Dedifferentiated amniotic fluid mesenchymal stem cell (primary cell): ENCODE measurements at regions not wholly inside any gene's neighbourhood (a gene's known extent, or its start where the extent isn't known, plus 50 kb on each side); places are given as distances from the start of the nearest gene placed in this dataset.
"Not testable (repeated sequence)": the region's sequence is repeated elsewhere in the genome, so short reads cannot be mapped to it uniquely, and the experiment has no call there.

Experiments used
- DNase-seq: peaks from one replicate; pipeline ENCODE4 v3.0.0-alpha.2; 2016; ENCODE audit errors: extremely low spot score

DNA sequence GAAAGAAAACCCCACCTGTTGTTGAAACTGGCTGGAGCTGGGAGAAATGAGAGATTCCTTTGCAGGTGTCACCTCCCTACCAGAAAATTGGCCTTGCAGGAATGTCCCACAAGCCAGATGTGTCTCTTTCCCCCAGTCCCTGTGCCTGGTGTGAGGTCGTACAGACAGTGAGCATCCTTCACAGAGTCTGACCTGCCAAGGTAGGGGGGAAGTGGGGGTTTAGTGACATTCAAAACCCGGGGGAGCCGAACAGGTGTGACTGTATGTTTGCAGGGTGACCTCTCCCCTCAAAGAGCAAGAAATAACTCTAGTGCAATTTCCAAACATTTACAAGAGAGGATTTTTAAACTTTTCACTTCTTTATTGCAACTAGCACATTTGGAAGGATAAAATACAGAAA lies 117.7 kb upstream of the SULF2 start:
- DNase-seq = not testable (repeated sequence)

DNA sequence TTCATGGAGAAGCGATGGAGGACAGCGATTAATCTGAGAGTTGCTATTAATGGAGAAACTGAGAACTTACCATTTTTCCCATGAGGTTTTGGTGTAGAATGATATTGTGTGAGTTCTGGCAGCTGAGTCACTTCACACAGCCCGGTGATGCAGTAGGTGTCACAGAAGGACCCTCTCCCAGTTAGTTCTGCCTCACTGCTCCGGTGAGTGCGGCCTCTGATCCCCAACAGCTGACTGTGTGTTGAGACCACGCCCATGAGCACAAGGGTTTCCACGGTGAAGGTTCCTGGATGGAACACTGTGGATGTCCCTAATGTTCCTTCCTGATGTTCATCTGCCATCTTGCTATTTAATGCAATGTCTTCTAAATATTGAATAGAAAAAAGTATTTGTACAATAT lies 114.0 kb upstream of the SULF2 start:
- DNase-seq = not testable (repeated sequence)

DNA sequence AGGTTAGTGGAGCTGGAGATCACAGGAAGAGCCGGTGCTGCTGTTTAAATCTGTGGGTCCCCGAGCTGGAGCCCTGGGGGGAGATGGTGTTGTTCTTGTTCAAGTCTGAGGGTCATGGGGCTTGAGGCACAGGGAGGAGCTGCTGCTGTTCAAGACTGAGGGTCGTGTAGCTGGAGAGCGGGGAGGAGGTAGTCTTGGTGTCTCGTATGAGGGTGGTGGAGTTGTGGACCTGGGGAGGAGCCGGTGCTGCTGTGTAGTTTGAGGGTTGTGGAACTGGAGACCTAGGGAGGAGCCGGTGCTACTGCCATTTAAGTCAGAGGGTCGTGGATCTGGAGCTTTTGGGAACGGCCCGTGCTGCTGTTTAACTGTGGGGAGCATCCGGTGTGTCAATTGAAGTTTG lies 112.2 kb upstream of the SULF2 start:
- no peak for DNase-seq

DNA sequence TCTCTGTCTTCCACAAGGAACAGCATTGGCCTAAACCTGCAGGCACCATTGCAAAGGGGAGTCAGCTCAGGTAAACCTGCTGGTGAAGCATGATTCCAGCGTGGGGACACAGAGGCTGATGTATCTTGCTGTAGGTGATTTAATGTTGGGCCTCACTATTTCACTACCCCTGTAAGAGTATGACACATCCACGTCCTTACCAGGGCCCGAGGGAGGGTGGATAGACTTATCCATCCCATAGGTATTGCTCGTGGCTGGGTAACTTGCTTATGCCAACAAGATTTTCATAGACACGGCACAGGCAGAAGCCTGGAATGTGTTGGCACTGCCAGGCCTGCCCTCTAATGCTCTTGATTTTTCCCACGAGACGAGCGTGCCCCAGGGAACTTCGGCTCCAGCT lies 107.4 kb upstream of the SULF2 start:
- DNase-seq = not testable (repeated sequence)

DNA sequence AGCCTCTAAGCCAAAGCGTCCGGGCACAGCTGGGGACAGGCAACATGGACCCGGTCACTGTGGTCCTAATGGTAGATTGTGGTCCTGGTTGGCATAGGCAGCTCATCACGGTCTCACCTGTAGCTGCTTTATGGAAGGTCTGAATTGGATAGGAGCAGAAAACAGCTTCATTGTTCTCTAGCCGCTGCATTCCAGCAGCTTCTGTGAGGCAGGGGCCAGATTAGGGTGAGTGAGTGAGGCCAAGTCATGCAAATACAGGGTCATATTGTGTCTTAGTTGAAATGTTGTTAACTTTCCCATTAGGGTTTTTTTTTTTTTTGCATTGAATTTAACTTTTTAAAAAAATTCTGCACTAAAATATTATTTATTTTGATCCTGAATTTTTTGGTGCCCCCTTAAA lies 105.4 kb upstream of the SULF2 start:
- DNase-seq = not testable (repeated sequence)

DNA sequence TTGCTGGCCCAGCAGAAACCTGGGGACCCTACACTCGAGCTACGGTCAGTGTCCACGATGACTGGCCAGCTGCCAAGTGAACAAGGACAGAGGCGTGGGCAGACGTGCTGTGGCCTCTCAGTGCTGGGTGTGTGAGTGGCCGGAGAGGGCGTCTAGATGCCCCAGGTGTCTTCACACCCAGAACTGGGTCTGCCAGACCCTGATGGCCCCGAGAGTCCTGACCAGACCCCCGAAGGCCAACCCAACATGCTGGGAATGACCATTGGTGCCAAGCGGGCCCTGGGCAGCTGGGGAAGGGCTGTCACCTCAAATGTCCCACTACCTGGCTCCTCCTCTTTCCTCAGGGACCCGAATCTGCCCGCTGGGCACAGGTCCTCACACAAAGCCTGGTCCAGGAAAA lies 104.5 kb upstream of the SULF2 start:
- DNase-seq = not testable (repeated sequence)

DNA sequence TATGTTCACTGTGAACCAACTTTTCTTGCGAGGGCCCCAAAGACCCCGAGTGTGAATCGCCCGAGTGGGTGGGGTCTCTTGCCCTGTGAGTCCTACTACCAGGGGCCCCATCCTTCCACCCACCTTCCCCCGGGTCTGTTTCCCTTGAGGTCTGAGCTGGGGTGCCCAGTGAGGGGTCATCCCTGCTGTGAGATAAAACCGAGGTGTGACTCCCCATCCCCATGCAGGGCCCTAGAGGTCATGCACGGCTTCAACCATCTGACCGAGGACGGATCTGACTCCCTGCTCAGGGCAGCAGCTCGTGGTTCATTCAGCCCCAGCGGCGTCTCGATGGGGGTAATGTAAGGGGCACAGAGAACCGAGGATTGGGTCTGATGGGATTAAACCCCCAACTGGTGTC lies 103.1 kb upstream of the SULF2 start:
- DNase-seq = no peak

DNA sequence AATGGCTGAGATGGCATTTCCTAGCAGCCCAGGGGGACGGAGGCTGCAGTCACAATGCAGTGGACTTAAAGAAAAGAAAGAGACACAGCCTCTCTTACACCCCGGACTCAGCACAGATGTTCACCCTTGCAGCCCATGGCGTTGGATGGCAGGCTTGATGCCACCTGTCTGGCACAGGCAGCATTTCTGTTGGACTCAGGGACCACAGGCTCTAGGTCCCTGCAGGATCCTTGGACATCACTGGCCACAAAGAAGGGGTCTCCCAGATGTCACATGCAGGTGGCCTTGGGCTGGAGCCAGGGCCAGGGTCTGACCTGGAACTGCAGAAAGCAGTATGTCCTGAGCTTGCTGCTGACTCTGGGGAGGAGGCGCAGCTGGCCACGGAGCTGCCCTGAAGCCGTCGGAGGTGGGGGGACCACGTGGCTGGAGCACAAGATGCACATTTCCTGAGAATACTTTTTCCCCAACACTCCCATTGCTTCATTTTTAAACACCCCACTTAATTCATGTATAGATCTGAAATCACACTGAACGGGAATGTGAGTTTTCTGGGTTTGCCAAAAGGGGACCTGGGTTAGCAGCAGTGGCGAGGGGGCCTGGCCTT lies 102.3 kb upstream of the SULF2 start:
- no peak for DNase-seq

DNA sequence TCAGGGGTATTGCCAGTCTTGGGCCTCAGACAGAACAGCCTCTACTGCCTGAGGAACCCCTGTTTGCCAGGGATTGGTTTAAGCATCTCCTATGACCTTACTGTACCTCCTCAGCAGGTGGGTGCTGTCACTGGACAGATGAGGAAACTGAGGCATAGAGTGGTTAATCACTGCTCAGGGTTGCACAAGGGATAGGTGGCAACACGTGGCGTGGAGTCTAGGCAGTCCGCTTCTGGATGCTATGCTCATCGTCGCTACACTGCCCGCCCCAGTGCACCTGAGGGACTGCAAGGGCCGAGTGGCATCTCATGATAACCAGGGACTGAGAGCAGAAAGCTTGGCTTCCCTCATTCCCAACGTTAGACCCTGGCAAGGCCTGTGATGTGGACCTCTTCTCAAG lies 101.8 kb upstream of the SULF2 start:
- no peak for DNase-seq

DNA sequence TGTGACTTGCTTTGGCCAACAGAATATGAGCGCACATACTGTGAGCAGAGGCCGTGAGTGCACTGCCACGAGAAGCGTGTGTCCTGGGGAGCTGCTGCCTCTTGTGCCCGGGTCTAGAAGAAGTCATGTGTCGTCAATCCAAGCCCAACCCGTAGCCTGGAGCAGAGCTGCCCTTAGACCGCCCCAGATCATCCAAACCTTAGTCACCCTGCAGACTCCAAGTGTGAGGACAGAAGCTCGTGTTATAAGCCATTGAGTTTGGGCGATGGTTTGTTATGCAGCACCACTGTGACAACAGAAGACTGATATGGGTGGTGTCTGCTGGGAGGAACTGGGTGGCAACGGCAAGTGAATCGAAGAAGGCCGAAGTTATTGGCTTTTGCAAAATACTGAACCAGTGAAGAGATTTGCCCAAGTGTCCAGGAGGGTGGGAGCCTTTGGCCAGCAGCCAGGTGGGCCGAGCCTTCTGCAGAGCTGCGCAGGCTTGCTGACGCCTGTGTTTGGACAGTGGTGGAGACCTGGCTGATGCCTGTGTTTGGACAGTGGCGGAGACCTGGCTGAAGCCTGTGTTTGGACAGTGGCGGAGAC lies 101.3 kb upstream of the SULF2 start:
- DNase-seq = no peak

DNA sequence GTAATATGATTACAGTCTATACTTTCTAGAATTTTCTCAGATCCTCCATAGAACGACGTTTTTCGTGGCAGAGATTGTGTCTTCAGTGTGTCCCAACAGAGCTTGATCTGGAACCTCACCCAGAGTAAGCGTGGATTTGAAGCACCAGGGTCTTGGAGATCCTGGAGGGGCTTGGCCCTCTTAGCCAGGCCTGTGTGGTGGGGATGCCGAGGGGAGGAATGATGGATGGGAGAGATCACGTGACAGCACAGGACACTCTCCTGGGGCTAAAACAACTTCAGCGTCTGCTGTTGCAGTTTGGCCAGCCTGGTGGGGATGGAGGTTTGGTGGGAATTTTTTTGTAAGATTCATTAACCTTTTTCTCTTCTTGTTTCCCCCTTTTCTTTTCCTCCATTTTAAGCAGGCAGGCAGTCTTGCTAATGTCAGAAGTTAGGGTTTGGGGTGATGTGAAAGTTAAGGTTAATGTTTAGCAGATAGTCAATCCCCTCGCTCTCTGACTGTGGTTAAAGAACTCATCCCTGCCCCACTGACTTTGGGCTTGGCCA lies 100.7 kb upstream of the SULF2 start:
- DNase-seq = no peak

DNA sequence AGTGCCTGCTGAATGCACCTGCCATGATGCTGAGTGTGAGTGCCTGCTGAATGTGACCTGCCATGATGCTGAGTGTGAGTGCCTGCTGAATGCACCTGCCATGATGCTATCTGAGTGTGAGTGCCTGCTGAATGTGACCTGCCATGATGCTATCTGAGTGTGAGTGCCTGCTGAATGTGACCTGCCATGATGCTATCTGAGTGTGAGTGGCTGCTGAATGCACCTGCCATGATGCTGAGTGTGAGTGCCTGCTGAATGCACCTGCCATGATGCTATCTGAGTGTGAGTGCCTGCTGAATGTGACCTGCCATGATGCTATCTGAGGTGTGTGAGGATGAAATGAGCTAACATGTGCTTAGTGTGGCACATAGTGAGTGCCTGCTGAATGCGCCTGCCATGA lies 98.7 kb upstream of the SULF2 start:
- DNase-seq = not testable (repeated sequence)

DNA sequence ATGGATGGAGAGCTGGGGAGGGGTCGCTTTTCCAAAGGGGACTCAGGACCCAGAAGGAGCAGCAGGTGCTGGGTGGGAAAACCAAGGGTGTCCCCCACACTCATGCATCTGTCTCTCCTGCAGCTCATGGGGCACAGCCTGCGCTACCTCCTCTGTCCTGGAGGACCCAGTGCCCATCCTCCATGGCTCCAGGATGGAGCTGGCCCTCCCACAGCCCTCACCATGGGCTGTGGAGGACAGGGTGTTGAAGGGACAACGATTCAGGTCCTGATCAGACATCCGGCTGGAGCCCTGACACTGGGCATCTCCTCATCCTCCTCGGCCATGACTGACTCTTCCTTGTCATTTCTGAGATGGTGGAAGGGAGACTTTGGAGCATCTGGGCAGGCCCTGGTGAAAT lies 97.9 kb upstream of the SULF2 start:
- no peak for DNase-seq

DNA sequence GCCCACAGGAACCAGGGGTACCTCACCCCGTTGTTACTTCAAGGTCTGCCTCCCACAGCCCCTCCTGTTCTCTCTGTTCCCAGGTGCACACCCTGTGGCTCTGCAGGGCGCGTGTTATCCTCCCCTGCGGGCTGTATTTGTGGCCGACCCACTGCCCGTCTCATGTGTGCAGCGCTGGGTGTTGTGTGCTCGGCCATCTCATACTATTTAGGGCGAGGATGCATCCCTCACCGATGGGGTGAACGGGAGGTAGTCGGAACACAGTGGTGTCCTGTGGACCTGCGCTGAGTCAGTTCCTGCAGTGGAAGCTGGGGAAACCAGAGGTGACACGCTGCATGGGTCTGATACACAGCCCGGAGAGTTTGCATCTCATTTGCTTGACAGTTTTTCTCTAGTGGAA lies 94.5 kb upstream of the SULF2 start:
- DNase-seq = no peak

DNA sequence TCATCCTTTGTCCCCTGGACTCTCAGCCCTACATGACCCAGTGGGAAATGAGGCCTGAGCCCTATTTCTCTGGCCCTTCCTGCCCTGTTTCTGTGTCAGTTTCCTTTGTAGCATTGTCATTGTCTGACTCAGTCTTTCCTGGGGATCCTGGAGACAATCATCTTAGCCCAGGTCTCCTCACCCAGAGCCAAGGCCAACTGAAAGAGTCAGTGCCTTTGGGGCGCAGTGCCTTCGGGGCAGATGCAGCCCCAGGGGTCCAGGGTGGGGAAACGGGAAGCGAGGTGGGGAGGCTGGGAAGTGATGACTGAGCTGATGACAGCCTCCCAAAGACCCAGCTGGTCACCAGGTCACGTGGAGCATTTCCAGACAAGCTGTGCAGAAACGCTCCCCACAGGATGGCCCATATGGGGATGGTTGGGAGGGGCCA lies 93.3 kb upstream of the SULF2 start:
- DNase-seq = no peak

DNA sequence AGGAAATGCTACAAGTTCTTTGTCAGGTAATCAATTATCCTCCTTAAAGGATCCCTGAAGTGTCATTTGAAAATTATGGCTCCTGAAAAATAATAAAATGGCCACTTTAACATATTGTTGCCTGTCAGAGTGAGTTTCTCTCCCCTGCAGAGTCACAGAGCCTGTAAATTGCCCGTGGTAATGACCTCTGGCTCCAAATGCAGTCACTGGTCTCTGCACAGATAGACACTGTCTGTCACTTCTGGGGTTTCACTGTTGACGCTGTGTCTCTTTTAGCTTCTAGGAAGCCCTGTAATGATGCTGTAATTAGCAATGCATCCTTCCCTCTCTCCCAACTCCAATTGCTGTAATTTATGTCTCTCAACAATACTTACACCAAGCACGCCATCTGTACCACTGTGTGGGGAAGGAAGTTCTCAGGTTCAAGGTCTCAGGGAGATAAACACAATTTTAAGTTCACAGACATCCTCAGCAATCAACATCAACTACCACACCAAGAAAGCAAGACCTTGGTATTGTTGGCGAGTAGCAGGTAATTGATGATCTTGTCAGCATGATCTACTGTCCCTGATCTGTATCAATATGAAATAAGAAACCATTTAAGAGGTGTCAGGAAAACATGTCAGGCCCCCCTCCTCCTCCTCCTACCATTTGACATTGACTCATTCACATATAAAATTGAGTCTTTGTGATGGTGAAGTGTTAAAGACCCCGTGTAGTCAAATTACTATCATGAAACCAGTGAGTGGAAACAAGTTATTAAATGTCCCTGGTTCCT lies 91.2 kb upstream of the SULF2 start:
- no peak for DNase-seq

DNA sequence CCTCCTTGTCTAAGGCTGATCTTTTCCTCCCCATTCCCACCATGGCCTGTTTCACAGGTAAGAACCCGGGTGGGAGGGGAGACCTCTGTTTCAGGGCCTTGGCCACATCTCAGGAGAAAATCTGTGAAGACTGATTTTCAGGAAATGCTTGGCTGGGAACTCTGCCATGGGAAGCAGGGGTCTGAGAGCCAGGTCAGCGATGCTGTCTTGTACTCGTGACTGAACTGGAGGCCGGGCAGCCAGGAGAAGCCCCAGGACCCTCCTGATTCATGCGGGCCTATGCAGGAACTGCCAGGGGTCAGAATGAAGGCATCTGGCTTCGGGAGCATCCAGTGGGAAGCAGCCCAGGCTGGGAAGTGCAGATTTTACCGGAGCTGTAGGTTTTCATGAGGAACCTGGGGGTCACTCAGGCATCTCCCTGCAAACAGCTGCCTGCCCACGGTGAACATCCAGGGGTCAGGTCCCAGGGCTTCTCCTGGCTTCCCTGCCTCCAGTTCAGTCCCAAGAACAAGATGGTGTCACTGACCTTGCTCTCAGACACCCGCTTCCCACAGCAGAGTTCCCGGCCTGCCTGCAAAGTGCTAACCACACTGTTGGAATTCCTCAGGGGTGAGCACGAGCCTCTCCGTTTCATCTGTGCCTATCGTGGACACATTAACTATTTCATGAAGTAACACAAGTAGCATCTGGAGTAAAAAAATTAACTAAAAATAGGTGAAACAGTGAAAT lies 90.2 kb upstream of the SULF2 start:
- DNase-seq = no peak

DNA sequence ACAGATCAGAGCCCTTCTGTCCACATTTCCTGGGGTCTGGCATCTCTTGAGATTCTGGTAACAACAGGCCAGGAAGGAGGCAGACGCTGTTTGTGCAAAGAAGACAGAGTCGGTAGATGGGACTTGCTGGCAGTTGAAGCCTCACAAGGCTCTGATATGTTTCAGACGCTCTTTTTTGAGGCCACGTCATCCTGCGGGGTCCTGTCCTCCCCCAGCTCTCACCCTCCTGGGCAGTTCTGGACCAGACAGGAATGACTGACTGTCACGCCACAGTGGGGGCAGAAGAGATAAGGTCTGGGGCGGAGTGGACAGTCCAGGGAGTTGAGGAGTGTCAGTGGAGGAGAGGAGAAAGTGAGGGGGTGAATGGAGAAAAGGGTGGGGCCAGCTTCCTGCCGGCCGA lies 87.1 kb upstream of the SULF2 start:
- DNase-seq = no peak

DNA sequence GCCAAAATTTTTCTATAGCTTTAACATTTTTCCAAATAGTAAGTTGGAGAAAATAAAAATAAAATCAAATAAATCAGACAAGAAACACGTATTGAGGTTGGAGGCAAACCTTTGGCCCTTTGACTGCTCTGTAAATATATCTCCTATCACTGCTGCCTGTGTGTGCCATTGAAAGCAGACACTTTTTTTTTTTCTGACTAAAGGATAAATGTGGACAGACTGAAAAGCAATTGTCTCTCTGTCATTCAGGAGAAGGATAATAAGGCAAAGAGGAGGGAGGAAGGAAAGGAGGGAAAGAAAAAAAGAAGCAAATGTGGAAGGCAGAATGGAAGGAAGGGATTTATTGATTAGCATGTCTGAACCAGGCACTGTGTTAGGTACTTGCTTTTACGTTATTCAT lies 85.2 kb upstream of the SULF2 start:
- DNase-seq = no peak

DNA sequence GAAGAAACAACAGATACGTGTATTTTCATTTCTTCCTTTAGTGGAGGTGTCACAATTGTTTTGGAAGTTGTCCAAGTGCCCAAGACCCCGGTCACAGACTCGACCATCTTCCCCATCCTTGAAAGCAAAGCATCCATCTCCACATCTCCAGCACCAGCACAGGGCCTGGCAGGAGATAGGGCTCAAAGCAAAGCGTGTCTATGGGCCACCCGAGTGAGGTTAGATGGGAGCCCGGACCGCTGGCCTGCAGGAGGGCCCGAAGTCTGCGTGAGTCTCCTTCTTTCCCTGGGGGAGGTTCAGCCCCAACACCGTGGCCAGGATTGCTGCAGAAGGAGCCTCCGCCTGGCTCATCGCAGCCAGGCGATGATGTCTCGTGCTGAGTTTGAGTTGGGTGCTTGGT lies 83.5 kb upstream of the SULF2 start:
- no peak for DNase-seq

DNA sequence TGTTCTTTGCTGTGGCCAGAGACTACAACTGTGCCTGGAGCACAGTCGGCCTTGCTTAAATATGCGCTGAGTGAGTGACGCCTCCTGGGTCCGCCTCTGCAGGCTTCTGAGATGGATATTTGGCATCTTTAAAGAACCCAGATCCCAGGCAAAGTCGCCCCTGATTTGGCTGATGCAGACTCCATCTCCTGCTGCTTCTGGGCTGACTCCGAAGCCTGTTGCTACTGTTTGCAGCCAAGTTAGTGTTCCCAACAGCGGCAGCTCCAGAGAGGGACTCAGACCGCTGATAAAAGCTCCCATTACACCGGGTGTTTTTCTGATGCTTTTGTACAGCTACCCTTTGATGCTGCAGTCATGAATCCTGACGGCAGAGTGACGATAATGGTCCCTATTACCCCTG lies 83.0 kb upstream of the SULF2 start:
- no peak for DNase-seq

DNA sequence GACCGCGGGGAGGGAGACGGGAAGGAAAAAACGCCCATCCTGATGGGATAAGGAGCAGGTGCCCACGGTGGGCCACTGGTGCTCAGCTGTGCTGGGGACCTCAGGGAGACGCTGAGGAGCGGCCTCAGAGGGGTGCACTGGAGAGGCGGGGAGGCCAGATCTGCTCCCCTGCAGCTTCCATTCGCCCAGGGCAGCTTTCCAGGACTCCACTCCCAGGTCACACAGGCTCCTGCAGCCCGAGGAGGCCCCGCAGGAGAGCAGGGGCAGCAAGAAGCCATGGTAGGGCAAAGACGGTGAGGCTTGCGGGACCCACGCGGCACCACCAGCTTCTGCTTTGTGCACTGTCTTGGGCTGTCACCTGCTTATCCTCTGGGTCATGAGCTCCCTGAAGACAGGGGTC lies 82.5 kb upstream of the SULF2 start:
- DNase-seq = no peak
